K562 (cell line): ENCODE measurements at regions not wholly inside any gene's neighbourhood (a gene's known extent, or its start where the extent isn't known, plus 50 kb on each side); places are given as distances from the start of the nearest gene placed in this dataset.

ENCODE experiments used
- BRCA1 ChIP-seq, 2 experiments: fragments of 450-650 bp in 1 of 2; sonication (generic) in 1 of 2; formaldehyde crosslinking in 1 of 2; IDR thresholded peaks; 2 replicates each; pipeline versions ENCODE4 v1.5.0 to v1.6.1; 2017 to 2020; ENCODE audit warnings: mild to moderate bottlenecking in 1 of 2, missing genetic modification reagents in 1 of 2
- ZSCAN29 ChIP-seq: fragments of 450-650 bp; IDR thresholded peaks from 2 replicates; pipeline ENCODE4 v1.6.1; 2017
- TF ChIP-seq, protein P1 (sequence below), 2 experiments: IDR thresholded peaks; 2 replicates each; pipeline ENCODE4 v1.6.1; 2011; ENCODE audit warnings: borderline replicate concordance in 1 of 2, control low read depth in 1 of 2, low read depth in 1 of 2, low read length in 1 of 2, mild to moderate bottlenecking in 1 of 2, mixed read lengths in 1 of 2, moderate library complexity in 1 of 2; ENCODE audit not compliant: insufficient read depth in 1 of 2, insufficient read length in 1 of 2, poor library complexity in 1 of 2, severe bottlenecking in 1 of 2; ENCODE audit errors: extremely low read depth in 1 of 2
- TF ChIP-seq, protein P2 (sequence below), 2 experiments: IDR thresholded peaks; 2 replicates each; pipeline ENCODE4 v1.6.1; 2012; ENCODE audit warnings: improper control_type of control experiment in 2 of 2, low read depth in 2 of 2, low read length in 2 of 2, borderline replicate concordance in 1 of 2
- TF ChIP-seq, protein P3 (sequence below): fragments of 450-650 bp; IDR thresholded peaks from 2 replicates; pipeline ENCODE4 v1.6.1; 2016; ENCODE audit warnings: low read depth
- TF ChIP-seq, protein P4 (sequence below), 2 experiments: fragments of 450-650 bp in 1 of 2; IDR thresholded peaks; 2 replicates each; pipeline ENCODE4 v1.6.1; 2011 to 2017; ENCODE audit warnings: low read depth in 2 of 2, antibody characterized with exemption in 1 of 2, borderline replicate concordance in 1 of 2, low read length in 1 of 2, mild to moderate bottlenecking in 1 of 2, mixed read lengths in 1 of 2; ENCODE audit not compliant: control insufficient read depth in 1 of 2

DNA sequence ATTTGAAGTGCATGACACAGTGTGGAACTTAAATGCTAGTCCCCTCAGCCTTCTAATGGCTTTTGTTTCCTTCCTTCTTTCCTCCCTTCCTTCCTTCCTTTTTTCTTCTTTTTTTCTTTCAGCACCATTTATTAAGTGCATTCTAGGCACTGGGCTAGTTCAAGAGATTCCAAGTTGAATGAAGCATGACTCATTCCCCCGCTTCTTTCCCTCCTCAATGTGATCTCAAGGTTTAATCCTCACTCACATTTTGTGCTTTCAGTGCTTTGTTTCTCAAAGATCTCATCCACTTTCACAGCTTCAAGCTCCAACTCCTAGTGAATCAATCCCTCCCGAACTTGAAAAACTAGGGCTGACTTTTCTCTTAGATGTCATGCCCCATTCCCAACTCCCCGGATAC, 90.1 kb downstream of the LBH start (continued):
- TF ChIP-seq, protein P1, sequence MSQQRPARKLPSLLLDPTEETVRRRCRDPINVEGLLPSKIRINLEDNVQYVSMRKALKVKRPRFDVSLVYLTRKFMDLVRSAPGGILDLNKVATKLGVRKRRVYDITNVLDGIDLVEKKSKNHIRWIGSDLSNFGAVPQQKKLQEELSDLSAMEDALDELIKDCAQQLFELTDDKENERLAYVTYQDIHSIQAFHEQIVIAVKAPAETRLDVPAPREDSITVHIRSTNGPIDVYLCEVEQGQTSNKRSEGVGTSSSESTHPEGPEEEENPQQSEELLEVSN (IDR thresholded peaks at IDR 0.05; ENCODE audit: borderline replicate concordance in 1 of 2, extremely low read depth in 1 of 2, insufficient read depth in 1 of 2, insufficient read length in 1 of 2, low read depth in 1 of 2, low read length in 1 of 2, poor library complexity in 1 of 2, severe bottlenecking in 1 of 2) = no peak
- TF ChIP-seq BRCA1 (IDR thresholded peaks at IDR 0.05) (no peak), BRCA1 (CRISPR knock-in tag; IDR thresholded peaks at IDR 0.05) (no peak), ZSCAN29 (no peak)
- TF ChIP-seq, protein P2, sequence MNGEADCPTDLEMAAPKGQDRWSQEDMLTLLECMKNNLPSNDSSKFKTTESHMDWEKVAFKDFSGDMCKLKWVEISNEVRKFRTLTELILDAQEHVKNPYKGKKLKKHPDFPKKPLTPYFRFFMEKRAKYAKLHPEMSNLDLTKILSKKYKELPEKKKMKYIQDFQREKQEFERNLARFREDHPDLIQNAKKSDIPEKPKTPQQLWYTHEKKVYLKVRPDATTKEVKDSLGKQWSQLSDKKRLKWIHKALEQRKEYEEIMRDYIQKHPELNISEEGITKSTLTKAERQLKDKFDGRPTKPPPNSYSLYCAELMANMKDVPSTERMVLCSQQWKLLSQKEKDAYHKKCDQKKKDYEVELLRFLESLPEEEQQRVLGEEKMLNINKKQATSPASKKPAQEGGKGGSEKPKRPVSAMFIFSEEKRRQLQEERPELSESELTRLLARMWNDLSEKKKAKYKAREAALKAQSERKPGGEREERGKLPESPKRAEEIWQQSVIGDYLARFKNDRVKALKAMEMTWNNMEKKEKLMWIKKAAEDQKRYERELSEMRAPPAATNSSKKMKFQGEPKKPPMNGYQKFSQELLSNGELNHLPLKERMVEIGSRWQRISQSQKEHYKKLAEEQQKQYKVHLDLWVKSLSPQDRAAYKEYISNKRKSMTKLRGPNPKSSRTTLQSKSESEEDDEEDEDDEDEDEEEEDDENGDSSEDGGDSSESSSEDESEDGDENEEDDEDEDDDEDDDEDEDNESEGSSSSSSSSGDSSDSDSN (IDR thresholded peaks at IDR 0.05; ENCODE audit: borderline replicate concordance in 1 of 2, low read depth in 2 of 2, low read length in 2 of 2) = no peak
- TF ChIP-seq, protein P3, sequence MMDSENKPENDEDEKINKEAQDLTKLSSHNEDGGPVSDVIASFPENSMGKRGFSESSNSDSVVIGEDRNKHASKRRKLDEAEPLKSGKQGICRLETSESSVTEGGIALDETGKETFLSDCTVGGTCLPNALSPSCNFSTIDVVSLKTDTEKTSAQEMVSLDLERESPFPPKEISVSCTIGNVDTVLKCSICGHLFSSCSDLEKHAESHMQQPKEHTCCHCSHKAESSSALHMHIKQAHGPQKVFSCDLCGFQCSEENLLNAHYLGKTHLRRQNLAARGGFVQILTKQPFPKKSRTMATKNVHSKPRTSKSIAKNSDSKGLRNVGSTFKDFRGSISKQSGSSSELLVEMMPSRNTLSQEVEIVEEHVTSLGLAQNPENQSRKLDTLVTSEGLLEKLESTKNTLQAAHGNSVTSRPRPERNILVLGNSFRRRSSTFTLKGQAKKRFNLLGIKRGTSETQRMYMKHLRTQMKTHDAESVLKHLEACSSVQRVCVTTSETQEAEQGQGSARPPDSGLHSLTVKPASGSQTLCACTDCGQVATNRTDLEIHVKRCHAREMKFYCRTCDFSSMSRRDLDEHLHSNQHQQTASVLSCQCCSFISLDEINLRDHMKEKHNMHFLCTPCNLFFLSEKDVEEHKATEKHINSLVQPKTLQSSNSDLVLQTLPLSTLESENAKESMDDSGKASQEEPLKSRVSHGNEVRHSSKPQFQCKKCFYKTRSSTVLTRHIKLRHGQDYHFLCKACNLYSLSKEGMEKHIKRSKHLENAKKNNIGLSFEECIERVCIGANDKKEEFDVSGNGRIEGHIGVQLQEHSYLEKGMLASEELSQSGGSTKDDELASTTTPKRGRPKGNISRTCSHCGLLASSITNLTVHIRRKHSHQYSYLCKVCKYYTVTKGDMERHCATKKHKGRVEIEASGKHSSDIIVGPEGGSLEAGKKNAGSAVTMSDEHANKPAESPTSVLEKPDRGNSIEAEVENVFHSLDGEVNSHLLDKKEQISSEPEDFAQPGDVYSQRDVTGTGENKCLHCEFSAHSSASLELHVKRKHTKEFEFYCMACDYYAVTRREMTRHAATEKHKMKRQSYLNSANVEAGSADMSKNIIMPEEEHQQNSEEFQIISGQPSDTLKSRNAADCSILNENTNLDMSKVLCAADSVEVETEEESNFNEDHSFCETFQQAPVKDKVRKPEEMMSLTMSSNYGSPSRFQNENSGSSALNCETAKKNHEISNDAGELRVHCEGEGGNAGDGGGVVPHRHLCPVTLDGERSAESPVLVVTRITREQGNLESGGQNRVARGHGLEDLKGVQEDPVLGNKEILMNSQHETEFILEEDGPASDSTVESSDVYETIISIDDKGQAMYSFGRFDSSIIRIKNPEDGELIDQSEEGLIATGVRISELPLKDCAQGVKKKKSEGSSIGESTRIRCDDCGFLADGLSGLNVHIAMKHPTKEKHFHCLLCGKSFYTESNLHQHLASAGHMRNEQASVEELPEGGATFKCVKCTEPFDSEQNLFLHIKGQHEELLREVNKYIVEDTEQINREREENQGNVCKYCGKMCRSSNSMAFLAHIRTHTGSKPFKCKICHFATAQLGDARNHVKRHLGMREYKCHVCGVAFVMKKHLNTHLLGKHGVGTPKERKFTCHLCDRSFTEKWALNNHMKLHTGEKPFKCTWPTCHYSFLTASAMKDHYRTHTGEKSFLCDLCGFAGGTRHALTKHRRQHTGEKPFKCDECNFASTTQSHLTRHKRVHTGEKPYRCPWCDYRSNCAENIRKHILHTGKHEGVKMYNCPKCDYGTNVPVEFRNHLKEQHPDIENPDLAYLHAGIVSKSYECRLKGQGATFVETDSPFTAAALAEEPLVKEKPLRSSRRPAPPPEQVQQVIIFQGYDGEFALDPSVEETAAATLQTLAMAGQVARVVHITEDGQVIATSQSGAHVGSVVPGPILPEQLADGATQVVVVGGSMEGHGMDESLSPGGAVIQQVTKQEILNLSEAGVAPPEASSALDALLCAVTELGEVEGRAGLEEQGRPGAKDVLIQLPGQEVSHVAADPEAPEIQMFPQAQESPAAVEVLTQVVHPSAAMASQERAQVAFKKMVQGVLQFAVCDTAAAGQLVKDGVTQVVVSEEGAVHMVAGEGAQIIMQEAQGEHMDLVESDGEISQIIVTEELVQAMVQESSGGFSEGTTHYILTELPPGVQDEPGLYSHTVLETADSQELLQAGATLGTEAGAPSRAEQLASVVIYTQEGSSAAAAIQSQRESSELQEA = no peak
- TF ChIP-seq, protein P4, sequence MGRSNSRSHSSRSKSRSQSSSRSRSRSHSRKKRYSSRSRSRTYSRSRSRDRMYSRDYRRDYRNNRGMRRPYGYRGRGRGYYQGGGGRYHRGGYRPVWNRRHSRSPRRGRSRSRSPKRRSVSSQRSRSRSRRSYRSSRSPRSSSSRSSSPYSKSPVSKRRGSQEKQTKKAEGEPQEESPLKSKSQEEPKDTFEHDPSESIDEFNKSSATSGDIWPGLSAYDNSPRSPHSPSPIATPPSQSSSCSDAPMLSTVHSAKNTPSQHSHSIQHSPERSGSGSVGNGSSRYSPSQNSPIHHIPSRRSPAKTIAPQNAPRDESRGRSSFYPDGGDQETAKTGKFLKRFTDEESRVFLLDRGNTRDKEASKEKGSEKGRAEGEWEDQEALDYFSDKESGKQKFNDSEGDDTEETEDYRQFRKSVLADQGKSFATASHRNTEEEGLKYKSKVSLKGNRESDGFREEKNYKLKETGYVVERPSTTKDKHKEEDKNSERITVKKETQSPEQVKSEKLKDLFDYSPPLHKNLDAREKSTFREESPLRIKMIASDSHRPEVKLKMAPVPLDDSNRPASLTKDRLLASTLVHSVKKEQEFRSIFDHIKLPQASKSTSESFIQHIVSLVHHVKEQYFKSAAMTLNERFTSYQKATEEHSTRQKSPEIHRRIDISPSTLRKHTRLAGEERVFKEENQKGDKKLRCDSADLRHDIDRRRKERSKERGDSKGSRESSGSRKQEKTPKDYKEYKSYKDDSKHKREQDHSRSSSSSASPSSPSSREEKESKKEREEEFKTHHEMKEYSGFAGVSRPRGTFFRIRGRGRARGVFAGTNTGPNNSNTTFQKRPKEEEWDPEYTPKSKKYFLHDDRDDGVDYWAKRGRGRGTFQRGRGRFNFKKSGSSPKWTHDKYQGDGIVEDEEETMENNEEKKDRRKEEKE (IDR thresholded peaks at IDR 0.05; ENCODE audit: borderline replicate concordance in 1 of 2, control insufficient read depth in 1 of 2, low read depth in 2 of 2, low read length in 1 of 2) = no peak
- TF ChIP-seq, all 486 proteins: peak for 0
